ENCODE measurements at regions not wholly inside any gene's neighbourhood (a gene's known extent, or its start where the extent isn't known, plus 50 kb on each side); places are given as distances from the start of the nearest gene placed in this dataset.

GRCh38 chr5:97979740-97980139, 793.7 kb upstream of the RGMB start:
- no peak overlapping the region for H3K4me2 ChIP-seq (ENCODE audit: unreplicated experiment)
- H4K20me1 ChIP-seq (ENCODE audit: insufficient read depth), result no peaks in the 10 kb centered on the region
- no peaks in the 10 kb centered on the region for H3F3A ChIP-seq (ENCODE audit: insufficient read depth)
- no peaks in the 10 kb centered on the region for H3K36me3 ChIP-seq (ENCODE audit: low read depth)
- in situ Hi-C loops (cut with MboI), result no loop called here
- H3K9me2 ChIP-seq (ENCODE audit: insufficient read depth), result no peaks in the 10 kb centered on the region
- H3K4me3 ChIP-seq, result no peak overlapping the region
- no peaks in the 10 kb centered on the region for H3K4me1 ChIP-seq (ENCODE audit: insufficient read depth)
- no peaks in the 10 kb centered on the region for H3K27me3 ChIP-seq (replicated peaks; ENCODE audit: insufficient read depth)
- DNase-seq, result peak; percentile 36
- H3K79me2 ChIP-seq (ENCODE audit: insufficient read depth), result no peaks in the 10 kb centered on the region
- WGBS, 2 experiments (ENCODE audit: low coverage in 1 of 2, low lambda C conversion rate in 2 of 2, missing lambda C conversion rate in 2 of 2), result 62 to 63% methylated on average over 3 of the region's 3 CpGs
- no peak overlapping the region for H3K9ac ChIP-seq
- peak overlapping the region; percentile 1; the same call in 1 of the 2 replicates for H2AFZ ChIP-seq
- no peaks in the 10 kb centered on the region for H3K9me3 ChIP-seq (ENCODE audit: low read depth)
- H3K27ac ChIP-seq, result no peak overlapping the region
- no peak for TF ChIP-seq EZH2phosphoT487 (IDR thresholded peaks at IDR 0.05; ENCODE audit: insufficient read depth, low read depth)
- TF ChIP-seq EZH2 (IDR thresholded peaks at IDR 0.05; ENCODE audit: insufficient read depth, poor library complexity, severe bottlenecking), result no peak

- in situ Hi-C loops (cut with MboI), result no loop called here
- Histone ChIP-seq H3K9me2 (ENCODE audit: insufficient read depth) (no peaks in the 10 kb centered on the region), H2AFZ (peak overlapping the region; percentile 1; the same call in 1 of the 2 replicates), H3K4me1 (ENCODE audit: insufficient read depth) (0 out of 2 replicates have a peak, but pooled peaks cover under 1% of the 10 kb centered on the region), H3K9ac (no peak overlapping the region), H3K27ac (no peak overlapping the region), H3K4me3 (no peak overlapping the region), H3F3A (ENCODE audit: insufficient read depth) (no peaks in the 10 kb centered on the region), H3K79me2 (ENCODE audit: insufficient read depth) (no peaks in the 10 kb centered on the region), H4K20me1 (ENCODE audit: insufficient read depth) (no peaks in the 10 kb centered on the region), H3K36me3 (ENCODE audit: low read depth) (no peaks in the 10 kb centered on the region), H3K4me2 (ENCODE audit: unreplicated experiment) (no peak overlapping the region), H3K9me3 (ENCODE audit: low read depth) (no peaks in the 10 kb centered on the region), H3K27me3 (replicated peaks; ENCODE audit: insufficient read depth) (no peaks in the 10 kb centered on the region)
- no peak for DNase-seq
- TF ChIP-seq EZH2phosphoT487 (IDR thresholded peaks at IDR 0.05; ENCODE audit: insufficient read depth, low read depth), result no peak
- TF ChIP-seq EZH2 (IDR thresholded peaks at IDR 0.05; ENCODE audit: insufficient read depth, poor library complexity, severe bottlenecking), result no peak
- 63 to 86% methylated on average over 1 of the region's 1 CpG for WGBS, 2 experiments (ENCODE audit: low coverage in 1 of 2, low lambda C conversion rate in 2 of 2, missing lambda C conversion rate in 2 of 2)
Measured at GRCh38 chr5:97980291-97980690, 793.2 kb upstream of the RGMB start.

GRCh38 chr5:97986069-97986468, 787.4 kb upstream of the RGMB start:
- Histone ChIP-seq H3K9me2 (ENCODE audit: insufficient read depth) (no peaks in the 10 kb centered on the region), H3K9ac (peak overlapping the region; percentile 57), H3K79me2 (ENCODE audit: insufficient read depth) (no peaks in the 10 kb centered on the region), H3K27ac (peak overlapping the region; percentile 33; the same call in 1 of the 2 replicates), H3K4me2 (ENCODE audit: unreplicated experiment) (peak overlapping the region; percentile 74), H2AFZ (peak overlapping the region; percentile 57), H3K27me3 (replicated peaks; ENCODE audit: insufficient read depth) (no peaks in the 10 kb centered on the region), H3K4me1 (ENCODE audit: insufficient read depth) (peaks cover 13% of the 10 kb centered on the region), H4K20me1 (ENCODE audit: insufficient read depth) (no peaks in the 10 kb centered on the region), H3F3A (ENCODE audit: insufficient read depth) (no peaks in the 10 kb centered on the region), H3K4me3 (peak overlapping the region; percentile 46), H3K9me3 (ENCODE audit: low read depth) (no peaks in the 10 kb centered on the region), H3K36me3 (ENCODE audit: low read depth) (no peaks in the 10 kb centered on the region)
- peak; percentile 88 for DNase-seq
- in situ Hi-C loops (cut with MboI), result no loop called here
- WGBS, 2 experiments (ENCODE audit: low coverage in 1 of 2, low lambda C conversion rate in 2 of 2, missing lambda C conversion rate in 2 of 2), result 9 to 11% methylated on average over 4 of the region's 4 CpGs
- no peak for TF ChIP-seq EZH2 (IDR thresholded peaks at IDR 0.05; ENCODE audit: insufficient read depth, poor library complexity, severe bottlenecking)

GRCh38 chr5:97991236-97991635, 782.2 kb upstream of the RGMB start:
- Histone ChIP-seq H3K27me3 (replicated peaks; ENCODE audit: insufficient read depth) (no peaks in the 10 kb centered on the region), H3K4me3 (no peak overlapping the region), H3K4me1 (ENCODE audit: insufficient read depth) (peaks cover 4% of the 10 kb centered on the region), H2AFZ (no peak overlapping the region), H3K9ac (no peak overlapping the region), H3K4me2 (ENCODE audit: unreplicated experiment) (no peak overlapping the region), H3K79me2 (ENCODE audit: insufficient read depth) (no peaks in the 10 kb centered on the region), H4K20me1 (ENCODE audit: insufficient read depth) (no peaks in the 10 kb centered on the region), H3K9me2 (ENCODE audit: insufficient read depth) (no peaks in the 10 kb centered on the region), H3K27ac (no peak overlapping the region), H3F3A (ENCODE audit: insufficient read depth) (no peaks in the 10 kb centered on the region), H3K36me3 (ENCODE audit: low read depth) (no peaks in the 10 kb centered on the region), H3K9me3 (ENCODE audit: low read depth) (no peaks in the 10 kb centered on the region)
- in situ Hi-C loops (cut with MboI), result no loop called here
- 77 to 80% methylated on average over 7 of the region's 7 CpGs for WGBS, 2 experiments (ENCODE audit: low coverage in 1 of 2, low lambda C conversion rate in 2 of 2, missing lambda C conversion rate in 2 of 2)
- no peak for DNase-seq
- no peak for TF ChIP-seq EZH2 (IDR thresholded peaks at IDR 0.05; ENCODE audit: insufficient read depth, poor library complexity, severe bottlenecking)
- TF ChIP-seq EZH2phosphoT487 (IDR thresholded peaks at IDR 0.05; ENCODE audit: insufficient read depth, low read depth), result no peak

- Histone ChIP-seq H4K20me1 (ENCODE audit: insufficient read depth) (no peaks in the 10 kb centered on the region), H3K4me2 (ENCODE audit: unreplicated experiment) (no peak overlapping the region), H3K4me3 (no peak overlapping the region), H3K27ac (no peak overlapping the region), H3K36me3 (ENCODE audit: low read depth) (no peaks in the 10 kb centered on the region), H3K4me1 (ENCODE audit: insufficient read depth) (no peaks in the 10 kb centered on the region), H3K79me2 (ENCODE audit: insufficient read depth) (no peaks in the 10 kb centered on the region), H3F3A (ENCODE audit: insufficient read depth) (no peaks in the 10 kb centered on the region), H3K27me3 (replicated peaks; ENCODE audit: insufficient read depth) (no peaks in the 10 kb centered on the region), H3K9me2 (ENCODE audit: insufficient read depth) (no peaks in the 10 kb centered on the region), H2AFZ (no peak overlapping the region), H3K9me3 (ENCODE audit: low read depth) (no peaks in the 10 kb centered on the region), H3K9ac (no peak overlapping the region)
- in situ Hi-C loops (cut with MboI), result no loop called here
- no peak for DNase-seq
- TF ChIP-seq EZH2 (IDR thresholded peaks at IDR 0.05; ENCODE audit: insufficient read depth, poor library complexity, severe bottlenecking) (no peak), EZH2phosphoT487 (IDR thresholded peaks at IDR 0.05; ENCODE audit: insufficient read depth, low read depth) (no peak)
Measured at GRCh38 chr5:97998941-97999340, 774.5 kb upstream of the RGMB start.

Measured in GM23248 (cell line).